Endometrium (tissue), 2 donors: ENCODE measurements at regions not wholly inside any gene's neighbourhood (a gene's known extent, or its start where the extent isn't known, plus 50 kb on each side); places are given as distances from the start of the nearest gene placed in this dataset.
A peak's percentile ranks its signal among the peaks of the same experiment; 100 is the strongest.

Experiments used
- FAIRE-seq: peaks from 2 replicates; lab custom pipeline; 2012; peaks lifted over from hg19 to GRCh38; lab: Jason Lieb, UNC
- donor health status: control.
- donor health status: control.

DNA sequence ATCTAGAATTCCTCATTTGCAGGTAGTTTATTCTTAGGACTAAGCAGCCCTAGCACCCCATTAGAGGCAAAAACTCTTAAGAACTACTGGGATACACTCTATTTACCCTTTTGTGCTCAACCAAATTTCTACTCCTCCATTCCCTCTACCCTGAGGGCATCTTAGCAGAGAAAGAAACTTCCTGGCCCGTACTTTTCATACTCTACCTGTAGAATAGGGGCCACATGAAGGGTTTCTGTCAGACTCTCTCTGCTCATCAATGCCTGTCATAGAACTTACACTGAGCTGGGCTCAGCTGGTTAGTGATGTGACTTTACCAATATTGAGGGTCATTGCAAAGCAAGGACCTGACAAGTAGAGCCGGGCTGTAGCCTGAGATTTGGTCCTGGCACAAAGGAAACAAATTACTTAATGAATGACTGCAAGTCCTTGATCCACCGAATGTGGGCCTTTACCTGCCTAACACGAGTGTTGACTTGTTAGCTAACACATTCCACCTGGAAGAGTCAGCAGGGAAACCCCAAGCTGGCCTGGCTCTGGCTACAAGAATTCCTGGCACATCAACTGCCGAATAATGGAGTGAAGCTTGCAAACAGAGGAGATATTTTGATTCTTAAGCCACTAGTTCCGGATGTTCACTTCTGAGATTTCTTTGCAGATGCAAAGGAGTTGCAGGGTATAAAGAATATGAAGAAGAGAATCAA, 280.5 kb upstream of the JAG1 start:
- no peak for FAIRE-seq

DNA sequence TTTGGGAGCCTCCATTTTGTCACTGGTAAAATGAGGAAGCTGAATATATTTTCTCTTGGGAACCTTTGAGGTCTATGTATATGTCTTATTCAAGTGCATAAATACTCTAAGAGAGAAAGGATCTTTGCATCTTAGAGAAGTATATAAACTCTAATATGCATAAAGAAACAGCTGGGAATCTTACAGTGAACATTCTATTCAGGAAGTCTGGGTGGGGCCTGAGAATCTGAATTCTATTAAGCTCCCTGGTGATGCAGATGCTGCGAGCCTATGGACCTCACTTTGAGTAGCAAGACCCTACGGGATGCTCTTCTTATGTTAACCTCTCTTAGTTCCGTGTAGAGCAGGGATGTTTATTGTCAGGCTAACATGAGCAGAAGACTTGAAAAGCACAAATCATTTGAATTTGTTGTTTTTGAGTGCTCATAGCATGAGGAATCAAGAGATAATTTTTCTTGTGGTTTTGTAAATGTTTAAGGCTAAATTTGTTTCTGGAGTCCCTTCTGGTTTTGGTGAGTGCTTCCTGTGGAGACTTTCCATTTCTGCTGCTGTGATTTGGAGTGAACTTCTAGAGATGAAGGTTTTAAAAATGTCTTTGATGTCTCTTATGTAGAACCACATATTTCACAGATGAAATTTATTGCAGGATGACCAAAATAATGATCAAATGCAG, 281.2 kb upstream of the JAG1 start:
- no peak for FAIRE-seq

DNA sequence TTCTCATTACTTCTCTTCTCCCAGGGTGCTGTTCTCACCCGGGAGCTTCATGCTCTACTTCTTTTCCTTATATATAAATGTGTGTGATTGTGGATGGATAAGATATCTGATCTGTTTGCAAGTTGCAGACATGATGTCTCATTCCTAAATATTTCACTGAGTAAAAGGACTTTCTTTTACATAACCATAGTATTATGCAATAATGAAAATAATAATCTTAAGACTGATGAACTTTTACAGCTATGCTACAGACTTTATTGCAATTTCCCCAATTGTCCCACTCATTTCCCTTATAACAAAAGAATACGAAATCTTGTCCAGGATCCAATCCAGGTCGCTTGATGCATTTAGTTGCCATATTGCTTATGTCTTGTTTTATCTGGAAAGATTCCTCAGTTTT, 284.5 kb upstream of the JAG1 start:
- no peak for FAIRE-seq

DNA sequence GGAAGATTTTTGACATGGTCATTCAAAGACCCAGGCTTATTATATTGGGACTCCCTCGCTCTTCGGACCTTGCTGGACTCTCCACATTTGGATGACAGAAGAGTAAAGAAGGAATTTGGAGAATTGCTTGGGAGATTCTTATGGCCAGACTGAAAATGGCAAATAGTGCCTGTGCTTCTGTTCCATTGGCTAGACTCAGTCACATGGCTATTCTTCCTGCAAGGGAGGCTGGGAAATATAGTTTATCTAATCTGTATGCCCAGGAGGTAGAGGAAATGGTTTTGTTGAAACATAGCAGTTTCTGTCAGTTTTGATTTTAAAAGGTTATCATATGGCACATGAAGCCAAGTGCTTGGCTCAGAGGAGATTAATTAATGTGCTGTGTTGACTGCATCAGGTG, 286.6 kb upstream of the JAG1 start:
- FAIRE-seq: no peak

DNA sequence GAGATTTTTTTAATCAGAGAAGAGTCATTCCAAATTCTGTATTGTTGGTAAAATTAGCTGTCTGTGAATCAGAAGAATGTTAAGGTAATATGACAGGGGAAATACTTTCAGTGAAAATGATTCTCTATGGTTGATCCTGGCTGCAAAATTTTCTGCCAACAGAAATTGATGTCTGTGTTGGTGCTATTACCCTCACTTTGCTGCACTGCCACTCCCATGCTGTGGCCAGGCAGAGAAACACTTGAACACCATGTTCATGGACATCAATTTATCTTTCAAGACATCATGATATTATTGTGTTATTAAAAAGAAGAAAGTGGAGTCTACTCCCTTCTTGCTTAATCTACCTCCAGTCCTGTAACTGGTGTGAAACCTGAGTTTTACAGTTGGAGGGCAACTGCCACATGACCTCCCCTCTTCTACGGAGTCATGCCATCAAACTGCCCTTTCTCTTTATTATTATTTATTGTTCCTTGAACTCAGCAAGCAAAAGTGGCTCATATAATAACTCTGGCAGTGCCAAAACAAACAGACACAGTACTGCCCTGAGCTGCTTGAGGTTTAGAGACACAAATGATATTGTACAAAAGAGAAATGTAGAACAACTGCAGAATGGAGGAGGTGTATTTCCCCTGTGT, 288.0 kb upstream of the JAG1 start:
- no peak for FAIRE-seq

DNA sequence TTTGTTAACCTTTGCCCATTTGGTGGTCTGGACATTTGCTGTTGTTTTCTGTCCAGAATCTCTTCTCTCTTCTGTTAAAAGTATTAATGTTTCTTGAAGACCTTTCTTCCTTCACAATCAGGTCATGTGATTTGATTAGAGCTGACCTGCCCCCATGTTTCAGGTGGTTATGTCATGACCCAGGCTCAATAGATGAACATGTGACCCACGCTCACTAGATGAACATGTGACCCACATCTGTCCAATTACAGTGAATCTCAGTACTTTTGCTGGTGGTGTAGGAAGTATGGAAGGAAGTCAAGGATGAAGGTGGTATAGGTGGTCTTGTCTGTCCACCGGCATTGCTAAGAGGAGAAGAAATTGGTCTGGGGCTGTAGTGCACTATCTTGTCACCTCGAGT, 289.1 kb upstream of the JAG1 start:
- FAIRE-seq: peak; percentile 12

DNA sequence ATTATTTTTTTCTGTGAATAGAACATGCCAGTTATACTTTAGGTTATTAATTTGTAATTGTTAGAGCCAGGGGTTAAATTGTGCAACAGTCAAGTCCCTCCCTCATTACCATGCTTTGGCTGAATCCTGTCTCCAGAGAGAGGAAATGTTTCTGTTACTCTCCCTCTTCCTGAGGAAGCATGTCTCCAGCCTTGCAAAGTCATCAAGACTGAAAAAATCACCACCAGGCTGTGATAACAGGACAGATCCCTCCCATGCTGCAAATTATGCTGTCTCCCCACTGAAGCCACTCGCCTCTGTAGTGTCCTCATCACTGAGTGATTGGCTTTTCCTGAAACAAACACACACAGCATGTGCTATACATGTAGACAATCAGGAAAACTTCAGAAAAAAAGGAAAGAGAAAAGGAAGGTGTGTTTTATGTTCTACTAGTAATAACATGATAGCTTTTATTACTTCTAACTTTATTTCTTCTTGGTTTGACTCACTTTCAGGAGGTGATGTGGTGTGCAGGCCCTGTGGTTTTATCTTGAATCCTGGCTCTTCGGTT, 290.0 kb upstream of the JAG1 start:
- no peak for FAIRE-seq

DNA sequence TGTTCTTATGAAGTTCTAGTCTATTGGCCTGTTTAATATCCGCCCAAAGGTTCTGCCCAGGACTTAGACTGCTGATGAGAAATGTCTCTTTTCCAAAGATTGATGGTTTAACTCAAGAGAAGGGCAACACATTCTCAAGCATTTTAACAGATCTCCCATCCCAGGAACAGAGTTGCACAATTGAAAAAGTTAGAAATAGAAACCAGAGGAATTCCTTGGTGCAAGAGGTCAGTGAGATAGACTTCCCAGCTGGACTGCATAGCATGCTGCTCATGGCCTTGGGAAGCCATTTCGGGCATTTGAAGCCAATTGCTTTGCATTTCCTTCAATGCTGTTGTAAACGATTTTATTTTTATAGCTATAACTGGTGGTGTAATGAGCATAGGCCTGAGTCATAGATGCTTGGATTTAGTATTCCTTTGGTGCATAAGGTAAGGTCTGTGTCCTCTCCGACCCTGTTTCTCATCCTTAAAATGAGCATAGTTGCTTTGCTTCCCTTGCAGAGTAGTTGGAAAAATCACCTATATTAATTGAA, 292.2 kb upstream of the JAG1 start:
- FAIRE-seq: no peak

DNA sequence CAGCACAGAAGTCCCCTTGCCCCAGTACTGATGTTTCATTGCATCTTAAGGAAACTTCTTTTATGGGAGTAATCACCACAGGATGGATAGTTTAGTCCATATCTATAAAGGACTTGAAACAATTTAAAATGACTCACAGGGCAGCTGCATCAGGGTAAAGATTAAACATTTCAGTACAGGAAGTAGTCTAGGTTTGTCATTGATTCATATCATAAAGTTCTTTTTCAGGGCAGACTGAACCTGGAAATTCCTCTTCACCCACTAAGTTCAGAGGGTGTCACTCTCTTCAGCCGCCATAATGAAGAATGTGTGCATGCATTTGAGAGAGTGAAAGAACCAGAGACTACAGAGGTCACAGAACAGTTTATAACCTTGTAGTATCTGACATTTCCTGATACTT, 296.3 kb upstream of the JAG1 start:
- FAIRE-seq: no peak

DNA sequence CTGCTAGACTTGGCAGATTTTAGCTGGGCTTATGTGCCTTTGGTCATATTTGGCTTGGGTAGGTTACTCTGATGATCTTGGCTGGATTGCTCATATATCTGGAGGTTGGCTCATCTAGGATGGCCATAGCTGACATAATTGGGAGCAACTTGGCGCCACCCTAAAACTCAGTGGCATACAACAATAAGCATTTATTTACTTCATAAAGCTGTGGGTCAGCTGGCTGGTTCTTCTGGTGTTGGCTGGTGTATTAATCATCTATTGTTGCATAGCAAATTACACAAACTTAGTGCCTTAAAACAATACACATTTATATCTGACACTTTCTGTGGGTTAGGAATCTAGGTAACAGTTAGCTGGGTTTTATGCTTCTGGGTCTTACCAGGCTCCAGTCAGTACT, 297.3 kb upstream of the JAG1 start:
- FAIRE-seq: no peak

DNA sequence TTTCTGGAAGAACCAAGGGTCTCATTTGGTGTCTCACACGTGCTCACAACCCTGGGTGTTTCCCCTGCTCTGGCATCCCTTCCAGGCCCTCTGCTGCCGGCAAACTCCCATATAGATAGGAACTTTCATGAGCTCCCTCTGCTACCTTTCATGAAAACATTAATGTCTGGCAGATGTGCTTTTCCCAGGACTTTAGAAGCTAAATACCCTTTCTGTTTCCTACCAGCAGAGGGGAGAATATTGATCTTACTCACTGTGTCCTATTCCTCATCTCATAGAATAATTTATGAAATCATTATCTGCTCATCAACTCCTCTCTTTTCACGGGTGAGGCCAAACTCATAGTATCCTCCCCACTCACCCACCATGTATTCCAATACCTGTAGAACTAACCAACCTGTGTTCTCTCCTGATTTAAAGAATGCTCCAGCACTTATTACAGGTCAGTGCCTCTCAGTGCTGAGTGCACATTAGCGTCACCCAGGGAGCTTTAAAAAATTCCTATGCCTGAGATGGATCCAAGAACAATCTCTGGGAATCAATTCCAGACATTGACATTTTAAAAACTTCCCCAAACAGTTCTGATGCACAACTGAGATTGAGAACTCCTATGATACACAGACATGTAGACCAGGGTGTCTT, 298.5 kb upstream of the JAG1 start:
- no peak for FAIRE-seq

DNA sequence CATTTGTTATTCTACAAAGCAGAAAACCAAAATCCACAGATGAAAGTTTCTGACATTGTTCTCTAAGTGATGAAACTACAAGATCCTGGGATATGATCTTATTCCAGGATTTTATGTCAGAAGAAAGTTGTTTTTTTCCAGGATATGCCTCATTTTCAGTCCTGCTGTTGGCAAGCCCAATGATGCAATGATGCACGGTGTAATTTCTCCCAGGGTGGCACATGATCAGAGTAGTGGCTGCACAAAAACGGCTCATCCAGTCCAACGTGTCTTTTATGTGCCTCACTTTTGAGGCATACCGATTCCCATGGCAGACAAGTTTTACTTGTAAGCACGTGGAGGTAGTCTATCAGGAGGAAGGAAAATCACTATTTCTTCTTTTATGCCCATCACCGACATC, 302.3 kb upstream of the JAG1 start:
- FAIRE-seq: no peak

DNA sequence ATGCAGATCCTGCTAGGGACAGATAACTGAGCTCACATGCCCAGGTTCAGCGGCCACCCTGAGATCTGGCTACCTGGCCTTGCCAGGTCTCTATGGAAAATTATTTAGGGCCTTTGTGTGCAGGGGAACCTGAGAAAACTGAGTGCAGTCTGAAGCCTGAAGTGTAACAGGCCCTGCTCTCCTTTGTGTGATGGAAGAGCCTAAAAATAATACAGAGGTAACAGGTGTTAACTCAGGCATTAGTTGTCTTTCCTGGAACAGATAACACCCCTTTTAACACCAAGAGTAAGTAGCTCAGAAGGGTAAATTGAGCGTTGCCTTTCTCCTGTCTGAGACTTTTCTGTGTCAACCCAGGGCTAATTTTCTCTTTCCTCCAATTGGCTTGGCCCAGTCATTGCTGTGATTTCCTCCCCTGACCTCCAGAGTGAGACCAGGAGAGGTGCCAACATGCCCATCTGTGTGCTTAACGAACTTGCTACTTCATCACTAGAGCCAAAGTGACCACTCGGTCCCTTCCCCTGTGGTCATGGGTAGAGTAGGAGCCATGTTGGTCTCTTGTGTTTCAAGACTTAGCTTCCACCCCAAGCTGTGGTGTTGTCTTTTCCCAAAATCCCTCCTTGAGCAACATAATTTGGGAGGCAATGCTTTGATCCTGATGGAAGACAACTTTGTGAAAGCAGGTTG, 304.4 kb upstream of the JAG1 start:
- FAIRE-seq: no peak

DNA sequence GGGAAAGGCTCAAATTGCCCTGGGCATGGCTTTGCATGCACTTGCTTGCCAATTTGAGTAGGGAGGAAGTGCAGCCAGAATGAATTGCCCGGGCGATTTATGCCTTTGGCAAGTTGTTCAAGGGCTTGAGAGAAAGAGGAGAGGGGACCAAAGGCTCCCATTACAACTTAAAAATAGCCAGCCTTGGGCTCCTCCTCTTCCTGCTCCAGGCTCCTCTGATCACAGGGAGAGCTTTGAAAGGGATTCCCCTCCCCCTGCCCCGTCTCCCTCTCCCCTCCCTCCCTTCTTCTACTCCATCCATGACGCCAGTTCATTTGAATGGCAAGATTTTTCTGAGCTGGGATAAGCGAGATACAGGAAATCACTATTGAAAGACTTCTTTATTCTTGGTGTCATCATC, 304.9 kb upstream of the JAG1 start:
- no peak for FAIRE-seq

DNA sequence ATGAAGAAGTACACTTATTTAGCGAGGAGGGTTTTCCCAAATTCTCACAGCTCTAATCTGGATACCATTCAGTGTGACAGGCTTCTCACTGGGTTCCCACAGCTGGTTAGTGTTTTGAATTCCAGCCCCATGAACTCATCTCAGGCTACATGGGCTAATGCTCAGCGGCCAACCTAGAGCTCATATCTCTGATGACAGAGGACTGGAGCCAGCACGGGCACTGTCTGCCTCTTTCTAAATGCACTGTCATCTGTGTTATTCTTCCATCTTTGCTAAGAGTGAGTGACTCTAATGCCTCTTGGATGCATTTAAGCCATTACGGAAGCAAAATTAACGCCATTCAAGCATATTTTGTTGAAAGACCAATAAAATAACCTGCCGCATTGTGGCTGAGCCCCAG, 308.9 kb upstream of the JAG1 start:
- FAIRE-seq: no peak

DNA sequence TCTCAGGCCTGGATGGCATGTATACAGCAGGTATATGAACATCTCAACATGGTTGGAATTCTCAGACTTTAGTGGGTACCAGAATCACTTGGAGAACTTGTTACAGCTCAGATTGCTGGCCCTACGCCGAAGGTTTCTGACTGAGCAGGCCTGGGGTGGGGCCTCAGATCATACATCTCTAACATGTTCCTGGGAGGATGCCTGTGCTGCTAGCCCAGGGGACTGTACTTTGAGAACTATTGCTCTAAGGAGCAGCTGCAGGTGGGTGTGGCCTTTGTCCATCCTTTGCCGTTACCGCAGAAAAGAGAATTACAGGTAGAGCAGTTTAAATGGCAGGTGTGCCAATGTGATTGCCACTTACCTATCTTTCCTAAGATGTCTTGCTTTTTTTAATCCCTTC, 310.5 kb upstream of the JAG1 start:
- no peak for FAIRE-seq

DNA sequence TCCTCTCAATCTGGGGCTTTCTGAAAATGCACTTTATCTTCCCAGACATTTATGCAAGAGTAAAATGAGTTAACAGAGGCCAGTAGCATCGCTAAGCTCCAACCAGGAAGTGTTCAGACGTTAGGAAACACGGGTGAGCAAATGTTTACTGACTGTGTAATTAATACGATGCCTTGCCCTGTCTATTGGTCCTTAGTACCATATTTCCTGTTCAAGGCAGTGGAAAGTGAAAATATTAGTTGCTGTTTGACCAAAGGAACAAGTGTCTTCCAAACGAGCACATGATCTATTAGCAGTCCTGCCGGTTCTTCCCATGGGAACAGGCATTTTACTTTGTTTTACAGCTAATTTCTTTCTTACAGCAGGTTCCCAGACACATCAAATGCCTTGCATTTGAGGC, 311.1 kb upstream of the JAG1 start:
- FAIRE-seq: no peak

DNA sequence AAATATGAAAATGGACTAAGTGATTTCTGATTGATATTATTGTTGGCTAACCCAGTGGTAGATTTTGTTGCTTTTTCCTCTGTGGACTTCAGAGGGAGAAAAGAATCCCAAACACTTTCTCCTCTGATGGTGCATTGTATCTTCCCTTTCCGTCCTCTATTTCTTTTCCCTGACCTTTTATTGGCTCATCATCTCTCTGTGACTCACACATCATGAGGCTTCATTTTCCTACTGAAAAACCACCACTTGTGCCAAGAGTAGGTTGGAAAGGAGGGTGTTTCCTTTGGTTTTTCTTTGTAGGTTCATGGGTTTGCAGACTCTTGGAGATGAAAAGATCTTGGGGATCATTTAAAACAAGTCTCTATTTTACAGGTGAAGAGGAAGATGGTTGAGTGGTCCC, 311.7 kb upstream of the JAG1 start:
- FAIRE-seq: no peak

DNA sequence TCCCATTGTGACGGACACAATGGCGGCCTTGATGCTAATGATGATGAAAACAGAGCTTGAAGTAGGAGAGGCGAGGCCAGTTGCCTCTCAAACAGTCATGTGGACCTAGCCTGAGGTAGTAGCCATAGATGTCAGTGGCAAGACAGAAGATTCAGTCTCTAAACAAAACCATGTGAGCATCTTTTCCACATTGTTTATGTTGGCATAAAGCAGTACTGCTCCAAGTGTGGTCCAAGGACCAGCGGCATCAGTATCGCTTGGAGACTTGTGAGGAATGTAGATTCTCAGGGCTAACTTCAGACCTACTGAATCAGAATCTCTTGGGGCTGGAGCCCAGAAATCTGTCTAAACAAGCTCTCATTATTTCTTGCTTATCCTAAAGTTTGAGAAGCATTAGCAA, 312.8 kb upstream of the JAG1 start:
- FAIRE-seq: no peak

DNA sequence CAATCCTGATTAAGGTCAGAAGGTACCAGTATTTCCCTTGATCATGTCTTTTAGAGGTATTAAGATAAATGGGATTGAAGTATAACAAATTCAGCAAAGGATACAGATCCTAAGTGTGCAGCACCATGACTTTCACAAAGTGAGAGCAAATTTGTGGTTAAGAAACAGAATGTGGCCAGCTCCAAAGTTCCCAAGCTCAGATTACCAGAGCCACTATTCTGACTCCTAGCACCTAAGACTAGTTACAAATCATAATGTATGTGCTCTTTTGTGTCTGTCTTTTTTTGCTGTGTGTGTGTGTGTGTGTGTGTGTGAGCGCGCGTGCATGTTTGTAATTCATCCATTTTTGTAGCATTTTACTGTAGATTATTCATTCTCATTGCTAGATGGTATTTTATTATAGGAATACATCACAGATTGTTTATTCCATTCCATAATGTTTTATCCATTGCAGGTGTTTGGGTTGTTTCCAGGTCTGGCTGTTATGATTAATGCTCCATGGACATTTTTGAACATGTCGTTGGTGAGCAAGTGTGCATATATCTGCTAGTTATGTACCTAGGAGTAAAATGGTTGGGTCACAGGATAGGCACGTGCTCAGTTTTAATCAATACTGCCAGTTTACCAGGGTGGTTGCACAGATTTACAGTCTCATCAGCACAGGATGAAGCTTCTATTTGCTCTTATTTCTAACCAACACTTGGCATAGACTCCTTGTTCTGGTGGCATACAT, 314.0 kb upstream of the JAG1 start:
- FAIRE-seq: no peak

DNA sequence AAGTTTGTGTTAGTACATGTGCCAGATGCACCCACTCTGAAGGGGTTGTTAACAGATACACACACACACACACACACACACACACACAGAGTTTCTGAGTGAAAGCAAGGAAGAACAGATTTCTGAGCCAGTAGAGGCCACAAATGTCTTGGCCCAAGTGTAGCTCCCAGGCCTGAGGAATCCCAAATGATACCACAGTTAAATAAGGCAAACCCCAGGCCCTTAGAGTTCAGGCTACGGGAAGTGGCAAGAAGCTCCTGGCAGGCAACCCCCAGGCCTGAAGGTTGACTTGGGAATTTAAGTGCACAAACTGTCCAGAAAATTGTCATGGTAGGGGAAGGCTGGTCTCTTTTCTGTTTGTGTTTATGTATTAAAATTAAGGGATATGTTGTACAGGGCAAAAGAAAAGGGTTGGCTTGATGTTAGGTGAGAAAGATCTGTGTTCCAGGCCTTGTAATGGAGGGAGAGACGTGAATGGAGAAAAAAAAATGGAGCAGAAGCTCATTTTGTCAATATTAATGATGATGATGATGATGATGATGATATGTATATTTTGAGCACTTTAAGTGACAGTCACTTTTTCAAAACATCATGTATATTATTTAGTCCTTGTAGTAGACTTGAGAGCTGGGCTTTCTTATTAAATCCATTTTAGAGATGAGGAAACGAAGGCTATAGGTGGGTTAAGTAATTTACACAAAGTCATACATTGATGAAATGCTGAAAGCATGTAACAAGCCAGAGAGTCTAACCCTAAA, 317.0 kb upstream of the JAG1 start:
- no peak for FAIRE-seq
